GM21576 (cell line): ENCODE measurements at regions not wholly inside any gene's neighbourhood (a gene's known extent, or its start where the extent isn't known, plus 50 kb on each side); places are given as distances from the start of the nearest gene placed in this dataset.
"Not testable (repeated sequence)": the region's sequence is repeated elsewhere in the genome, so short reads cannot be mapped to it uniquely, and the experiment has no call there.

ENCODE experiments used
- ATAC-seq: cut with Tn5 transposase; IDR thresholded peaks from one replicate; pipeline ENCODE4 v1.9.1; 2021; ENCODE audit warnings: mild to moderate bottlenecking, moderate library complexity; ENCODE audit not compliant: unreplicated experiment

DNA sequence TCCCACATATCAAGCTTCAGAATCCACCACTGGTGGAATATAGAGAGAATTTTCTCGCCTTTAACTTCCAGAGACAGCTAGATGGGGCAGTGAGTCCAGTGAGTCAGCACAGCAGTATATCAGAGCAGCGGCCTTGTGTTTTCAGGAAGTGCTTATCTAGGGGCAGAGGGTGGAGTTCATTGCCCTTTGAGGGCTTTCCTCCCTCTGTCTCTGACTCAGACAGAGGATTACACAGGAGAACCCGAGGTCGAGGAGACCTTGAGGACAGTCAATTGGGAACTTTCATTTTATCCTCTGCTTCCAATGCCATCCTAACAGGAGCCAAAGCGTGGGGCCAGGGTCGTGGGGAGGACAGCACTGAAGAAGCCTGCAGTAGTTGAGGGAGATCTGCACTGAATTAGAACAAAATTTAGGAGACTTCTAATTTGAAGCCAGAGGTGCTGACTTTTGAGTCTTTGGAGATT, 109.6 kb upstream of the UMPS start:
- peak; percentile 60 for ATAC-seq

DNA sequence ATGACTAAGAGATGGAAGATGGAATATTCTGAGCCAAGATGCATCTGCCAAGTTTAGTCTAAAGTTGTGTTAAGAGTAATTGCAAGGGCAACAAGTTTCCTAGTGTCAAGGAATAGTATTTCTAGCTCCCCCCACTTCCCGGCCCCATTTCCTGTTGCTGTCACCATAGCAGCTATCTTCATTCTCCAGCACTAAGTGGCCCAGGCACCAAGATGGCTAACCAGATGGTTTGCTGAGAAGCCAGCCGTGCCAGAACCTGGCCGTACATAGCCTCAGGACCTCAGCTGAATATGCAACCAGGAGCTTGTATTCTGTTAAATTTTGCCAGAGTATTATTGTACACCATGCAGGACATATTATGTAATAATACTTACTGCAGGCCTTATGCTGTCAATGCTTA, 108.8 kb upstream of the UMPS start:
- ATAC-seq = no peak

DNA sequence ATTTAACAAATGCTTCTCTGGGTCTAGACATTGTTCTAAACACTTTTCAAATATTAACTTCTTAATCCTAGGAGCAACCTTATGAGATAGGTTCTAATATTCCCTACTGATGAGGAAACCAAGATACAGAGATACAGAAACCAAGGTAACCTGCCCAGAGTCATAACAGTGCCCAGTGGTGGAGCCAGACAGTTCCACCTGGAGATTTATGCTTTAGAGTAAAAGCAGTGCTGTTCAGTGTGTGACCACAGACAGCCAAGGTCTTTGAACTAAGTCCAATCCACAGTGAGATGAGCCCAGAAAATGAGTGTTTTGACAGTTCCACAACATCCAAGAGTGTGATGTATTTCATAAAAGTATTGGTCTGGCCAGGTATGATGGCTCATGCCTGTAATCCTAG, 105.2 kb upstream of the UMPS start:
- ATAC-seq = no peak

DNA sequence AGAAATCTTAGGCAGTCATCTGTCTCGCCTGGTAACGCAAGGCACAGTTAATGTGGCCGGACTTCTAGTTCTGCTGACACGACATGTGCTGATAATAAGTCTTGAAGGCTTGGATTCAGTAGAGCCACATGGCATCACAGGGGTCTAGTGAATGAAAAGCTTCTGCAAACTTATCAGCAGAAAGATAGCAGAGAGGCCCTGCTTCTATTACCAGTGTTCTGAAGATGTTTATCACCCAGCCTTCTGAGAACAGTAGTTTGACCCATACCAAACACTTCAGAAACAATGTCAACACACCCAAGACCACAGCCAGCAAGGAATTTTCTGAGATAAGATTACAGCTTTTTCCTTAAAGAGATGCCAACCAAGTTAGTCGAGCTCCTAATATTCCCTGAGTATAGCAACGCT, 102.7 kb upstream of the UMPS start:
- ATAC-seq = no peak

DNA sequence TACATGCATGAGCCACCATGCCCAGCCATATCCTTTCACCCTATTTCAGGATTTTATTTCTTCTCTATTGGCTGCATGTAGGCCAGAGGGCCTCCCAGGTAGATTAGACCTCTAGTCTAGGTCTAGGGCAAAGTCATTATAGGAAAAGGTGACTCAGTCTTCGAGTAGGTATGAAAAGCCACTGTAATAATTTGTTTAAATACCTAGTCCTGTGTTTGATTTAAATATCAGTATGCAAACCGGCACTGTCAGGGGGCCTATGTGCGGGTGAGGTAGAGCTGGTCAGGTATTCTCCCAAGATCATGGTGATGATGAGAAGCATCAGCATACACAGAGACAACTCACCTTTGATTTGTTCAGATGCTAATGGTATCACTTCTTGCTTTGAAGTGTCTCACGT, 101.4 kb upstream of the UMPS start:
- no peak for ATAC-seq

DNA sequence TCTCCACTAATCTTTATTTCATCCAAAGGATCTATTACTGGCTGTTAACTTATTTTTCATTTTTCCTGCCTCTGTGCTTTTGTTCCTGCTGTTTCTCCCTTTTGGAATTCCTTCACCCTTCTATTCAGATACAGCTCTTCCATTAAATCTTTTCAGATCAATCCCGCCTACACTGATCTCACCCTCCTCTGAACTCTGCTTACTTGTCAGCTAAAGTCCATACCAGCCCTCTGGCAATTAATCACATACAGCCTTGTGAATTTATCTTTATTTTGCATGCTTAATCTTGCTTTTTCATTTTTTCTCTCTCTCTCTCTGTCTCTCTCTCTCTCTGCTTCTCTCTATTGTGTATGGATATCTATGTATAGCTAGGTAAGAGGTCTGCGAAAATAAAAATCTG, 100.8 kb upstream of the UMPS start:
- no peak for ATAC-seq

DNA sequence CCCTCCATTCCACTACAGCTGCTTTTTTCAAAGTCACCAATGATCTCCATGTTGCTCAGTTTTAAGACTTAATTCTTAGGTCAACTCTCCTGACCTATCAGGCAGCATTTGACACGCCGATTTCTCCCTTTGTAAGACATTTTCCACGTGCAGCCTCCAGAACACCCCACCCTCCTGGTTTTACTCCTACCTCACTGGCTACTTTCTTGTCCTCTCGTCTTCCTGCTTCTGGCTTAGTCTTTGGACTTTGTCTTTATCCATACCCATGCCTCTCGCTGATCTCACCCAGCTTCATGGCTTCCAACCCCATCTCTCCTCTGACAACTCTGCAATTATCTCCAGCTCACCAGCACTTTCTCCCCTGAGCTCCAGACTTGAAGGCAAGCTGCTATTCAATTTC, 99.3 kb upstream of the UMPS start:
- no peak for ATAC-seq

DNA sequence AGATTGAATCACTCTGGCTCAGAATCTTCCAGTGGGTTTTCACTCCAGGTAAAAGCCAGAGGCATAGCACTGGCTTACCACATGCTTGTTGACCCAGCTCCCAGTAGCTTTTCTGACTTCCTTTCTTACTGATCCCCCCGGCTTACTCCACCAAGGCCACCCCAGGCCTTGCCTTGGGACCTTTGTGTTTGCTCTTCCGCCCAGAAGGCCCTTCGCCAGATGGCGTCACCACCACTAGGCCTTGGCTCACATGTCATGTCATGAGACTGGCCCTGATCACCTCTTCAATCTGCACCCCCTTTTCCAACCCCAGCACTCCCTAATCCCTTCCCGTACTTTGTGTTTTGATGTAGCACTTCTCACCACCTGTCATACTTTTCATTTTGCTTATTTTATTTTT, 98.5 kb upstream of the UMPS start:
- ATAC-seq = no peak

DNA sequence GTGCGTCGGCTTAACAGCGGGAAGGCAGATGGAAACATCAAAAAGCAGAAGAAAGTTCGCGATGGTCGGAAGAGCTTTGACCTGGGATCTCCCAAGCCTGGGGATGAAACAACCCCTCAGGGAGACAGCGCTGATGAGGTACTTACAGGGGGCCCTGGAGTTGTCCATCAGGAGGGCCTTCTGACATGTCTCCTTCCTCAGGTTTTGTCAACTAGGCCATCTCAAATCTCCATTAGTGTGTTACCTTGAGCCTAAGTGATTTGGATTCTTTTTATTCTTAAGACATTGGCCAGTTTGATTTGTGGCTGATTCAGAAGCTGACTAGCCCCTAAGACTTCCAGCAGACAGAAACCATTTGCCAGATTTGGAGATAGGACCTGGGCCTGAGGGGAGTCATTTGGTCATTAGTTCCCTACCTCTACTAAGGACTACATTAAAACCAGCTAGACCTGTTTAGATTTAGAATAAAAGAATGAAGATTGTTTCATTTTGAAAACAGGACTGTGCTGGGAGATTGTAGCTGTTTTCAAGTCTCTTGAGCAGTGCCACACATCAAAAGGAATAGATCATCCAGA, 97.6 kb upstream of the UMPS start:
- ATAC-seq = no peak

DNA sequence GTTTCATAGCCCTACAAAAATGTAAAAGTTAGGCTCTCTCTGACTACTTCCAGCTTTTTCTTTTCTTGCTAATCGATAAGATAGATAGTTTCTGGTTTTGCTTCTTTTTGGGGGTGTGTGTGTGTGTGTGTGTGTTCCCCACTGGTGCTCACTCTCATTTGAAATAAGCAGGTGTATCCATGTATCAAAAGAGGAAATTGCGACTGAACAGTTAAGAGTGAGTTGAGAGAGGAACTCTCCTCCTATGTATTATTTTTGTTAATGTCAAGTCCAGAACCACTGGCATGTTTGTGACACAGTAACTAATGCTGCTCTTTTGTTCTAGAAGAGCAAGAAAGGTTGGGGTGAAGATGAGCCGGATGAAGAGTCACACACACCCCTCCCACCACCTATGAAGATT, 96.7 kb upstream of the UMPS start:
- no peak for ATAC-seq

DNA sequence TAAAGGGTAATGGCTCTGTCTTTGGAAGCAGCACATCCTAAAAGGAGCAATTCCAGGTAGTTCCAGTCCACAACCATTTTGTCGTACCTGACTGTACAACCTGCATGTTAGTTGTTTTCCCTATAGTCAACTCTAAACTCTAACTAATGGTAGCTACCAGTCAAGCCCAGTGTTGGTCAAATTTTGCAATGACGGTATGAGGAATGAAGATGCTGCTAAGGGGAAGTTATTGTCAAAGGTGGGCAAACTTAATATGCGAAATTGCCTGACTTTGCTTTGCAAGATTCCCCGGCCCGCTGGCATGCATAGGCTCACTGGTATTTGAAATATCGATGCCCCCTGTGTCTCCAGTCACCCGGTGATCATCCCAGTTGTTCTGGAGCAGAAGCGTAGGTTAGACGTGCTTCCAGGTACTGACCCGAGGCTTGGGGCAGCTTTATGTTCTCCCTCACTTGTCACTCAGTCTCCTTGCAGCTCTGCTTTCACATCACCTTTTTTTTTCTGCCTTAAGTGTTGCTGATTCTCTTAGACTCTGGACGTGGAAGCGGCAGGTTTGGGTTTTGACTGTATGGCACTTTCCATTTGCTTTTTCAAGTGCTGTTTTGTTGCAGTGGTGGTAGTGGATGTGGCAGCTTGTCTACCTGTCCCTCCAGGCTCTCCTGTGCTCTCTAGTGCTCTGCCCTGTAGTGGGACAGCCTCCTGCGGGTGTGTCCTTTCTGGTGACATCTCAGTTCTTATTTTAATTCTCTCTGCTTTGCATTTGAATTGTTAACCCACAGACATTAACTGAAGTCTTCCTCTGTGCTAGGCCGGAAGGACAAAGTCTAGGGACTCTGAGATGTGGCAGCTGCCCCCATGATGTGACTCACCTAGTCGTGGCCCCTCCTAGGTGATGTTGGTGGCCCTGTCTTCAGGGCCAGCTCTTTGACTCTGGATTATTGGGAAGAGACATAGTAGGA, 95.8 kb upstream of the UMPS start:
- no peak for ATAC-seq

DNA sequence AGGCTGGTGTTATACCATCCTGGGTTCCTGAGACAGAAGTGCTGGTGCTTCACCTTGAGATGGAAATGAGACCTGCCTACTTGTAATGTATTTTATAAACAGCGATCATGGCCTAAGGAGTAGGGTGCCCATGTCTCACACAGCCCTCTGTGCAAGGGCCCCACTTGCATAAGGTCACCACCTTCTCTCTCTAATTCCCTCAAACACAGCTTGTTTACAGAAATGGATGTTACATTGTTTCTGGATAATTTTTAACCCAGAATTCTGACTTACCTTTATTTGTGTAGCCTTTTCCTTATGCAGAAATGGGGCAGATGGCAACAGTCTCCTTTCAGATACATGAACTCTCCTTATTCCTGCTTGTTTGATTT, 95.1 kb upstream of the UMPS start:
- no peak for ATAC-seq

DNA sequence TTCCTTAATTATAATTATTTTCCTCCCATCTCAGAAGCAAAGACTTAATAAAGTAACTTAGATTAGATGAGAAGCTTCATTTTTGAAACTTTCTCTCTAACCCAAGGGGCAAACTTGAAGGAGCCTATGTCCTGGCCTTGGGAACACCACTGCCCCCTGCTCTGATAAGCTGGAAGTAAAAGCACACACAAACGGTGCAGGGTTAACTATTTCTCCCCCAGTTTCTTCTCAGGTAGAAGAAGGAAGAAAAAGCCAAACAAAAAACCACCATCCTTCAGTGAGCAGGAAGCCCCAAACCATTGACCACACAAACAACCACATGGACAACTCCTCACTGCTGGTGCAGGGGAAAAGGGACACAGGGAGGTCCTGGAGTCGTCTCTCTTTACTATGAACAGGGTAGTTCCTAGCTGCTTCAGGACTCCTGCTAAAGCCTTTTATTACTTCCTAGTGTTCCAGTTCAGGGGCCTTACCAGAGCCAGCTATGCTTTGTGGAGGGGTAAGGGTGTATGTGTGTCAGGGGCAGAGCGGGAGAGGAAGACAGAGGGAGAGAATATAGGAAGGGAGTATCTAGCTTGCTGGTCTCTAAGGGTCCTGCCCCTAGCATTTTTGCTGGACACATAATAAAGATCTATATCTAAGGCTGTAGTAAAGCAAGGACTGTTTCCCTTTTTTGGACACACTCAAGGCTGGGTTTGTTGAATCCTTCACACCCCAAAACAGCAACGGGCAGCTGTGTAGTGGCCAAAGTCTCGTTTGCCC, 94.0 kb upstream of the UMPS start:
- ATAC-seq = no peak

DNA sequence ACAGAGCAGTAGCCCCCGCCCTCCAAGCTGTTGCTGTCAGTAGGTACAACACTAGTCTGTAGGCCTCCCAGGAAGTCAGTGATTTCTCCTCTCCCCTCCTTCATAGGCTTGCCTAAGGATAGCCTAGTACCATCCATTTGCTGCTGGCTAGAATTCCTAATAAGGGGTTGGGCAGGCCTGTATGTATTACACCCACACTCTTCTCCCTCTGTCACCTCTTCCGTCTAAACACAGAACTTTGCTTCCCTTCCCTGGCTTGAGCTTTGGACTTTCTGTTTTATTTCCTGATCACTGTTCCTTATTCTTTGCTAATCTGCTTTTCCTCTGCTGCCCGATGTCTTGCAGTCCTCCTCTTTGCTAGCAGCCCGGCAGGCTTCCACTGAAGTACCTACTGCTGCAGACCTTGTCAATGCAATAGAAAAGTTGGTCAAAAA, 93.4 kb upstream of the UMPS start:
- no peak for ATAC-seq

DNA sequence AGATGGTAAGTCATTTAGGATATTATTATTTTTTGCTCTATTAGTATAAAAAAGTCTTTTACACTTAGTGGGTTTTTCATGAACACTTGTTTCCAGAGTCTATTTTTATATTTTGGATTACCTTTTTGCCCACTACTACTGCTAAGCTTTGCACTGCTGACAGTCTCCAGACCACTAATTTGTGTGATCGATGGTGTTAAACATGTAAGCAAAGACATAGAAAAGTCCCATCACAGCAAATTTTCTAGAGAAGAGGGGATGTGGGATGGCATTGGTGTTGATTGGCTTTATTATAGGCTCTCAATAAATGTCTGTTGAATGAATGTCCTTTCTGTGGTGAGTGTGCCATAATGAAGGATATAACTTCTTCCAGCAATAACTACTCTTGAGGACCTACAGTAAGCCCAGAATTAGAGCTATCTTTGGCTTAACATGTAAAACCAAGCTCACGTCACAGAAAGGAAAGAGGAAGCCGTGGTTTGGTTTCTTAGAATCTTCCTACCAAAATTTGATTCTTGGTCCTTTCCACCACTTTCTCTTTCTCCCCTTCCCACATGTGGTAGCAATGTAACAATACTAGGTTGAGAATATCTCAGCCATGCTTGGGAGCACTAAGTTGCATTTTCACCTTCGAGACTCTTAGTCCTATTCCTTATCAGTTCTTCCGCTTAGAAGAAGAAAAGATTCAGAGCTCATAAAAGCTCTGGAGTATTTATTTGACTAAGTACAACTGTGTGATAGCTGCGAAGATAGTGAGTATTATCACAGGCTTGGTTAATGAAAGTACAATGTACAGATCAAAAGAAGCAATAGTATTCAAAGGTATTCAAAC, 90.6 kb upstream of the UMPS start:
- peak; percentile 57 for ATAC-seq

DNA sequence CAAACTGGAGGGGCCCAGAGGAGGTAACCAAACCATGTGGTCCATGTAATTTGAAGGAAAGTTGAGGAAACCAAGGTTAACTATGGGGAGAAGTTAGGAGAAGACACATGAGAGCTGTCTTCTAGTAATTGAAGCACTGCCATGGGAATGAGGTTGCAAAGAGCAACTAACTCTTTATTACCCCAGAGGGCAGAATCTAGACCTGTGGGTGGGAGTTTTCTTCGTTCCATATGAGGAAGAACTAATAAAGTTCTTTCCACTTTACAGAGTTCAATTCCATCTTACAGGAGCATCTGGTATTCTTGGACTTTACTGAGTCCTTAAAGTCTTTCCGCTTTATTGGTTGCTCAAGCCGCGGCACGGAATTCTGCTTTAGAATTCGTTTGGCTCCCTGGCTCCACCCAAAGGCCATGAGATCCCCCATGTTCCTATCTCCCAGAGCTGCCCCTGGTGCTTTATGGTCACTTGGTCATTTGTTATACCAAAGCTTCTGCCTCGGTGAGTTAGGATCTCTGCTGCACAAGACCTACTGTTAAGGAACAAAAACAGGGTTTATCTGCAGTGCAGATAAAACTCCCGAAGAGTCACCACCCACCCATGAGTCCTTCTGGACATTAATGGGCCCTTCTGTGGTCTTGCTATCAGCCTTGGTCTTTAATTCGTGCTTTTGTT, 89.5 kb upstream of the UMPS start:
- no peak for ATAC-seq

DNA sequence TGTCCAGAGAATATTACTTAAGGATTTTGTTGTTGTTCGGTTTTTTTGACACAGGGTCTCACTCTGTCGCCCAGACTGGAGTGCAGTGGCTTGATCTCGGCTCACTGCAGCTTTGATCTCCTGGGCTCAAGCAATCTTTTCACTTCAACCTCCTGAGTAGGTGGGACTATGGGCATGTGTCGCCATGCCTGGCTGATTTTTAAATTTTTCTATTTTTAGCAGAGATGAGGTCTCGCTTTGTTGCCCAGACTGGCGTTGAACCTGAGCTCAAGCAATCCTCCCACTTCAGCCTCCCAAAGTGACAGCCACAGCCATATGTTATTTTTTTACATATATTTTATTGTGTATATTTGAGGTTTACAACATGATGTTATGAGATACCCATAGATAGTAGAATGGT, 86.8 kb upstream of the UMPS start:
- ATAC-seq = no peak

DNA sequence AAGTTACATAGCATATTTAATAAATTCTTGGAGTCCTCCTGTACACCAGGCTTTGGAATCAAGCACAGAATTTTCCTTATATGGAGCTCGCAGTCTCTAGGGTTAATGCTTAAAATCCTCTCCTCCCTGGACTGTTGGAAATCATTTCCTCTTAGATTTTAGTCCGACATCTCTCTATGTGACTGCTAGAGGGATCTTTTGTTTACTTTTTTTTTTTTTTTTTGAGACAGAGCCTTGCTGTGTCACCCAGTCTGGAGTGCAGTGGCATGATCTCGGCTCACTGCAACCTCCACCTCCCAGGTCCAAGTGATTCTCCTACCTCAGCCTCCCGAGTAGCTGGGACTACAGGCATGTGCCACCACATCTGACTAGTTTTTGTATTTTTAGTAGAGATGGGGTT, 84.1 kb upstream of the UMPS start:
- ATAC-seq = not testable (repeated sequence)

DNA sequence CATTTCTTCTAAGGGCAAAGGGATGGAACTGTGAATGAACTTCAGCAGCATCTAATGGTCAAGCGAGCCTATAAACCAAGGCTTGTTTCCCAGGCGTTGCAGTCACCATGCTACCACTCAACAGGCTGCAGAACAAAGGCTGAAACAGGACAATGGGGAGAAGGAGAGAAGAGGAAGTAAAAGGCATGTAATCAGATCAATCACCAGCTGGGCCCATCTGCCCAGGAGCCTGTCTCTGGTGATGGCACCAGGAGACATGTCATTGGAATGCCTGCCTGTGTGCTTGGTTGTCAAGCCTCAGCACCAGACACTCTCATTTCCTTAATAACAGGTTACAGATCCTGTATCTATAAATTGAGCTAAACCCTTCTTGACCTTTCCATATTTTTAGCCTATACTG, 81.7 kb upstream of the UMPS start:
- no peak for ATAC-seq

DNA sequence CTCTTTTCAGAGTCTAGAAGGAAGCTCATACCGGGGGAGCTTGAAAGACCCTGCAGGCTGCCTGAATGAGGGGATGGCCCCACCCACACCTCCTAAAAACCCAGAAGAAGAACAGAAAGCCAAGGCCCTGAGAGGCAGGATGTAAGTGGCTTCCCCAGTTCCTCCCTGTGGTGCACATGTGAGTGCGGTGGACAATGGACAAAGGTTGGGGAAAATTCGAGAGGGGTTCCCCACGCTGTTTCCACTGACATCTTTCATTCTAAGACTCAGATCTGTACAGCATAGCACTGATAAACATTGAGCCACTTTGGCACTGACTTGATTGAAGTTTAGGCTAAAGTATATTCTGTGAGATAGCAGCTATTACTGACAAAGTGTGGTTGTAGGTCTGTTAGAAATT, 79.5 kb upstream of the UMPS start:
- peak; percentile 53 for ATAC-seq
